ENCODE measurements at regions not wholly inside any gene's neighbourhood (a gene's known extent, or its start where the extent isn't known, plus 50 kb on each side); places are given as distances from the start of the nearest gene placed in this dataset.

GRCh38 chr9:117548556-117548955 is 133.7 kb upstream of the ASTN2 start:
- DNase-seq (ENCODE audit: low read depth) = no peak

- DNase-seq (ENCODE audit: low read depth) = peak; percentile 48
Measured at GRCh38 chr9:117547904-117548303, 133.0 kb upstream of the ASTN2 start.

GRCh38 chr9:117546894-117547678 is 132.2 kb upstream of the ASTN2 start:
- DNase-seq (ENCODE audit: low read depth) = no peak

GRCh38 chr9:117545846-117546245 is 131.0 kb upstream of the ASTN2 start:
- DNase-seq (ENCODE audit: low read depth) = no peak

DNA sequence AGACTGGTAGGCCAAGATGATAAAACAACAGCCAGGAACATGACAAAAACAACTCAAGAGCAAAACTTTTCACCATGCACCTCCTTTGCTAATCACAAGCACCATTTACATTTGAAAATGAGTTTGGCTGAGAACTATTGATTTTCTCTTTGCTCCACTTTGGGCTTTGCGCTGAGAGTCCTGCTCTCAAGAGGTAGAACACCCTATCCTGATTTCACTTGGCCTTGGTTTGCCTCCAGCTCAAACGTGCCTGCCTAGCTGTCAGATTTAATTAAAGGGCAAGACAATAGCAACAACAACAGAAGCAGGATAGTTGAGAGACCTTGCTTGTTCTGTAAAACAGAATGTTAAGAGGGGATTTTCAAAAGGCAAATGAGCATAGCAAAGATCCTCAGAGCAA is 128.2 kb upstream of the ASTN2 start:
- DNase-seq (ENCODE audit: low read depth) = no peak

GRCh38 chr9:117542021-117542420 is 127.2 kb upstream of the ASTN2 start:
- DNase-seq (ENCODE audit: low read depth) = no peak

GRCh38 chr9:117541181-117541580 is 126.3 kb upstream of the ASTN2 start:
- no peak for DNase-seq (ENCODE audit: low read depth)

GRCh38 chr9:117535973-117536372 is 121.1 kb upstream of the ASTN2 start:
- DNase-seq (ENCODE audit: low read depth) = no peak

DNA sequence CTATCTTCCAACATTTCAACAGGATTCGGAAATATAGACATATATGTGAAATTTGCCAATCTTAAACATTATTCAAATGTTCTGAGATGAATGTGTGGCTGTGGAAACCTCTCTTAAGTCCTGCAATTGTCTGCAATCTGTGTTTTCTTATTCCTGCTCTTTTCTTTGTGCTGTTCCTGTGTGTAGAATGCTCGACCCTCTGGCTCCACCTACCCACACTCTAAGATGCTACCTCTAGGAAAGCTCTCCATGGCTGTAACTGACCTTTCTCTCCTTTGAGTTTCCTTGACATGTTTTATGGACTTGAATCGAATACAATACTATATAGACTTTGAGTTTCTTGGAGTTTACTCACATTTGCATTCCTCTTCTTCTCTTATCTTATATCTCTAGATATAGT is 120.6 kb upstream of the ASTN2 start:
- no peak for DNase-seq (ENCODE audit: low read depth)

GRCh38 chr9:117528225-117528624 is 113.4 kb upstream of the ASTN2 start:
- DNase-seq (ENCODE audit: low read depth) = peak; percentile 41

- DNase-seq (ENCODE audit: low read depth) = no peak
Measured at GRCh38 chr9:117526674-117527073, 111.8 kb upstream of the ASTN2 start.

- DNase-seq (ENCODE audit: low read depth) = no peak
Measured at GRCh38 chr9:117523531-117524153, 108.8 kb upstream of the ASTN2 start.

DNA sequence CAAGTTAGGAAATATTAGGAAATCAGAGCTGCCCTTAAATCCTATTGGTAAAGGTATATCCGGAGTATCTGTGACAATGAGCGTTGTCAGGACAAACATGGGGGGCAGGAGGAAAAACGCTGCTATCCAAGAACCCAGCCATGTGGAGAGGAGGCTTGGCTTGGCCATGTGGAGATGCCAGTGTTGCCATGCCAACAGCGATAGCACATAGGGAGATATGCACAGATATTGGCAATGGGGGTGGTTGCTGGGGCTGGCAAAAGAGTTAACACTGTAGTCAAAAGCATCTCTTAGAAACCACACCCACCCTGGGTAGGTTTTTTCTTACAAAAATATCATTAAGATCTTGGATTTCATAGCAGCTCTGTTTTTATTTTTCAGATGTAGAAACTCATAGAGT is 106.4 kb upstream of the ASTN2 start:
- no peak for DNase-seq (ENCODE audit: low read depth)

- no peak for DNase-seq (ENCODE audit: low read depth)
Measured at GRCh38 chr9:117516676-117517632, 102.1 kb upstream of the ASTN2 start.

- no peak for DNase-seq (ENCODE audit: low read depth)
Measured at GRCh38 chr9:117511852-117512481, 97.1 kb upstream of the ASTN2 start.

DNA sequence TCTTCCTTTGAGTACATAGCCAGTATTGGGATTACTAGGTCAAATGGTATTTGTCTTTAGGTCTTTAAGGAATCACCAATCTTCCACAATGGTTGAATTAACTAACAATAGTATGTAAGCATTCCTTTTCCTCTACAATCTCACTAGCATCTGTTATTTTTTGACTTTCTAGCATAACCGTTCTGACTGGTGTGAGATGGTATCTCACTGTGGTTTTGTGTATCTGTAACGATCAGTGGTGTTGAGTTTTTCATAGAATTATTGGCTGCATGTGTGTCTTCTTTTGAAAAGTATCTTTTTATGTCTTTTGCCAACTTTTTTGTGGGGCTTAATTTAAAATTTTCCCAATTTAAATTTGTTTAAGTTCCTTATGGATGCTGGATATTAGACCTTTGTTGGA is 81.5 kb upstream of the ASTN2 start:
- DNase-seq (ENCODE audit: low read depth) = no peak

GRCh38 chr9:117494401-117495090 is 79.7 kb upstream of the ASTN2 start:
- peak; percentile 62 for DNase-seq (ENCODE audit: low read depth)

GRCh38 chr9:117492476-117492875 is 77.6 kb upstream of the ASTN2 start:
- no peak for DNase-seq (ENCODE audit: low read depth)

DNA sequence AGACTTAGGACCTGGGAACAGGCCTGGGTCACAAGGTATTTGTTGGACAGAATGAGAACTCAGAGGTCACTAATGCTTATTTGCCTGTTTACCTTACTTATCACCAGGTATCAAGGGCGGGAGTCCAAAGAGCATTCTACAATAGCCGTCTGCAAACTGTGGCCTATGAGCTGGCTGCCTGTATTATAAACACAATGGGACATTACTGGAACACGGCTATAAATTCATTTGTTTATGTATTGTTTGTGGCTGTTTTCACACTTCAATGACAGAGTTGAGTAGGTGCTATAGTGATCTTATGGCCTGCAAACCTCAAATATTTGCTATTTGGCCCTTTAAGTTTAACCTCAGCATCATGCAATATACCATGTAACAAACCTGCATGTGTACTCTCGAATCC is 76.6 kb upstream of the ASTN2 start:
- DNase-seq (ENCODE audit: low read depth) = no peak

DNA sequence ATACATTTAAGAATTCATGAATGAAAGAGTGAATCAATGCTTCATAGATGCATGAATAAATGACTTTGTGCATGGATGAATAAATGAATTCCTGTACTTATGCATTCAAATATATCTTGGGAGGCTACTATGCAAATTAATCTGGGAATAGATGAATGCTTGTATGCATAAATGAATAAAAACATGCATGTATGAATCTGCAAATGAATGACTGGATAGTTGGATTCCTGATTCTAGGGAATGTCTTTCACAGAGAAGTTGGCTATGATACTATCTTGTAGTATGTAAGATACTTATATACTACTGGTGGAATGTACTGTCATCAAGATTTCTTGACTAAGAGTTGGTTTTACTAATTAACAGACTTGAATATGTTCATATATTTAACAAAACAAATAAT is 75.3 kb upstream of the ASTN2 start:
- no peak for DNase-seq (ENCODE audit: low read depth)

DNA sequence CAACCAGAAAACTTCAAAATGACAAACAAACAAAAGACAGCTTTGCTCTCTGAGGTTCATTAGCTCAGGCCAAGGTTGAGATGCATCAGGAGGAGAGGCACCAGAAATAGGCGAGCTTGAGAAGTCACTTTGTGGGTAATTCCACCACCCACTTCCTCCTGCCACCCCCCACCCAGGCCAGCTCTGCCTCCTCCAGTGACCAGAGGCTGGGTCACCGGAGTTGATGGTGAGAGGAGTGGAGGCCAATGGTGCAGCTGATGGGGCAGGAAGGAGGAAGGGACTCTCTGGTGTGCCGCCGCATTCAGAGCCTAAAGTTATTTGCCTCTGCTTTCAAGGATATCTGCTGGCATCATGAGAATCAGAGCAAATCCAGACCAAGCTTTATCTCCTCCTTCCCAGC is 73.8 kb upstream of the ASTN2 start:
- DNase-seq (ENCODE audit: low read depth) = no peak

Data from LHCN-M2 (cell line).